Esophagus squamous epithelium (tissue), 4 donors: ENCODE measurements at regions not wholly inside any gene's neighbourhood (a gene's known extent, or its start where the extent isn't known, plus 50 kb on each side); places are given as distances from the start of the nearest gene placed in this dataset.

Source experiments
- POLR2A ChIP-seq, 4 donors: fragments of 450-650 bp; IDR thresholded peaks; one replicate each; pipeline ENCODE4 v1.6.1; 2017; ENCODE audit warnings: antibody characterized with exemption in 4 of 4, mild to moderate bottlenecking in 4 of 4, moderate library complexity in 3 of 4
- TF ChIP-seq, protein P1 (sequence below), 6 experiments: fragments of 450-650 bp in 4 of 6; fragments of 200-600 bp in 2 of 6; sonication (generic) in 2 of 6; IDR thresholded peaks; one replicate each; pipeline ENCODE4 v1.5.1; 2016 to 2019; ENCODE audit warnings: antibody characterized with exemption in 6 of 6, mild to moderate bottlenecking in 4 of 6, moderate library complexity in 4 of 6

DNA sequence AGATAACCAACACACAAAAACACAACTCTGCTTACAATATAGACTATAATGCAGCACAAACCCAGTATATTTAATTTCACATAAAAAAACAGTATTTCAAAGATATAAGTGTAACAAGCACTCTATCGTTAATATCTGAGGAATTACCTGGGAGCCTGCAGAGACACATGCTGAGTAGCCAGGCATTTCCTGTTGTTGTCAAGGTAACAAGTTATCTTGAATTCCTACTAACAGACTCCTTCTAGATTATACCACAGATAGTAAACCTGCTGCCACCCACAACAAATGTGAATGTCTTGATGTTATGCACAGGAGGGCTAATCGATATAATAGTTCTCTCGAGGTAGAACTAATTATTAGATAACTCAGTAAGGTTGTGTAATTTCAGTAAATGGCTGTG, 826.0 kb upstream of the PRR20A start:
- TF ChIP-seq, protein P1, sequence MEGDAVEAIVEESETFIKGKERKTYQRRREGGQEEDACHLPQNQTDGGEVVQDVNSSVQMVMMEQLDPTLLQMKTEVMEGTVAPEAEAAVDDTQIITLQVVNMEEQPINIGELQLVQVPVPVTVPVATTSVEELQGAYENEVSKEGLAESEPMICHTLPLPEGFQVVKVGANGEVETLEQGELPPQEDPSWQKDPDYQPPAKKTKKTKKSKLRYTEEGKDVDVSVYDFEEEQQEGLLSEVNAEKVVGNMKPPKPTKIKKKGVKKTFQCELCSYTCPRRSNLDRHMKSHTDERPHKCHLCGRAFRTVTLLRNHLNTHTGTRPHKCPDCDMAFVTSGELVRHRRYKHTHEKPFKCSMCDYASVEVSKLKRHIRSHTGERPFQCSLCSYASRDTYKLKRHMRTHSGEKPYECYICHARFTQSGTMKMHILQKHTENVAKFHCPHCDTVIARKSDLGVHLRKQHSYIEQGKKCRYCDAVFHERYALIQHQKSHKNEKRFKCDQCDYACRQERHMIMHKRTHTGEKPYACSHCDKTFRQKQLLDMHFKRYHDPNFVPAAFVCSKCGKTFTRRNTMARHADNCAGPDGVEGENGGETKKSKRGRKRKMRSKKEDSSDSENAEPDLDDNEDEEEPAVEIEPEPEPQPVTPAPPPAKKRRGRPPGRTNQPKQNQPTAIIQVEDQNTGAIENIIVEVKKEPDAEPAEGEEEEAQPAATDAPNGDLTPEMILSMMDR (IDR thresholded peaks at IDR 0.05), result no peak
- no peak for TF ChIP-seq POLR2A (IDR thresholded peaks at IDR 0.05)
